ENCODE measurements at regions not wholly inside any gene's neighbourhood (a gene's known extent, or its start where the extent isn't known, plus 50 kb on each side); places are given as distances from the start of the nearest gene placed in this dataset.

DNA sequence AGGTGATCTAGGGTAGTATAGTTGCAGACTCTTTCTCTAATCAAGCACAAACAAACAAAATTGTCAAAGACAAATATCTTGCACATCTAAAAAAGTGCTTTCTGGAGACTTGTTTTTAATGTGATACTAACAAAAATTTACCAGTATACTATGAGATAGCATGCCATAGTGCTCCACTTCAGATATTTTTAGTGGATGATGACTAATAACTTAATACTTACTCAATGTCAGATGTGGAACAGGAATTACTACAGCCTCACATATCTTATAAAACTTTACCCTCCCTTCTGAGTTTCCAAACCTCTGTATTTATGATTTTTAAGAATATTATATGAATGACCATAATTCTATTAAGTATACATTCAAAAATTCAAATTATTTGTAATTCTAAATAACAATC is 1162.0 kb upstream of the SLC39A10 start:
- Histone ChIP-seq H3K27ac (ENCODE audit: low read length) (no peak overlapping the region), H3K9ac (ENCODE audit: low read length) (no peak overlapping the region), H3K4me2 (ENCODE audit: low read length) (no peak overlapping the region), H3K9me3 (ENCODE audit: insufficient read depth, low read length) (no peaks in the 10 kb centered on the region), H3K27me3 (ENCODE audit: low read depth, low read length) (no peaks in the 10 kb centered on the region), H3K4me3 (ENCODE audit: low read length) (no peak overlapping the region), H3K4me1 (ENCODE audit: low read length) (0 out of 2 replicates have a peak, but pooled peaks cover 3% of the 10 kb centered on the region), H3K79me2 (ENCODE audit: low read length) (no peaks in the 10 kb centered on the region), H4K20me1 (ENCODE audit: insufficient read depth, low read length) (no peaks in the 10 kb centered on the region), H2AFZ (ENCODE audit: low read depth, low read length) (no peak overlapping the region), H3K36me3 (replicated peaks; ENCODE audit: low read depth, low read length) (no peaks in the 10 kb centered on the region)
- TF ChIP-seq, protein P1, sequence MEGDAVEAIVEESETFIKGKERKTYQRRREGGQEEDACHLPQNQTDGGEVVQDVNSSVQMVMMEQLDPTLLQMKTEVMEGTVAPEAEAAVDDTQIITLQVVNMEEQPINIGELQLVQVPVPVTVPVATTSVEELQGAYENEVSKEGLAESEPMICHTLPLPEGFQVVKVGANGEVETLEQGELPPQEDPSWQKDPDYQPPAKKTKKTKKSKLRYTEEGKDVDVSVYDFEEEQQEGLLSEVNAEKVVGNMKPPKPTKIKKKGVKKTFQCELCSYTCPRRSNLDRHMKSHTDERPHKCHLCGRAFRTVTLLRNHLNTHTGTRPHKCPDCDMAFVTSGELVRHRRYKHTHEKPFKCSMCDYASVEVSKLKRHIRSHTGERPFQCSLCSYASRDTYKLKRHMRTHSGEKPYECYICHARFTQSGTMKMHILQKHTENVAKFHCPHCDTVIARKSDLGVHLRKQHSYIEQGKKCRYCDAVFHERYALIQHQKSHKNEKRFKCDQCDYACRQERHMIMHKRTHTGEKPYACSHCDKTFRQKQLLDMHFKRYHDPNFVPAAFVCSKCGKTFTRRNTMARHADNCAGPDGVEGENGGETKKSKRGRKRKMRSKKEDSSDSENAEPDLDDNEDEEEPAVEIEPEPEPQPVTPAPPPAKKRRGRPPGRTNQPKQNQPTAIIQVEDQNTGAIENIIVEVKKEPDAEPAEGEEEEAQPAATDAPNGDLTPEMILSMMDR (IDR thresholded peaks at IDR 0.05; ENCODE audit: low read depth, low read length), result no peak
- no peak for TF ChIP-seq EZH2phosphoT487 (IDR thresholded peaks at IDR 0.05; ENCODE audit: low read depth)

DNA sequence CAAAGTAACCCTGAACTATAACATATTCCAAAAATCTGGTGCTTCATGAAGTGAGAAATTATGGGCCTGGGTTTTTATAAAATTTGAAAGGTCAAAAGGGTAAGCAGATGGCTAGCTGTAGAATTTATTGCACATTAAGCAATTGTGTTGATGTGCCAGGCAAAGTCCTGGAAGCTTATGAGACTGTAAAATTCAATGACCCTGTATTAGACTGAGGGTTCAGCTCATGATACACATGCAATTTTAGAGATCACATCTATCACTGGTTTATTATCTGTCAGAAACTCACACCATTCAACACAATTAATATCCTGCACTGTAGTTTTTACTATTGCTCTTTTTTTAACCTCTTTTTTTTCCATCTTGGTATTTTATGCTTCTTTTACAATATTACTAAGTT is 1162.6 kb upstream of the SLC39A10 start:
- Histone ChIP-seq H3K27ac (ENCODE audit: low read length) (no peak overlapping the region), H4K20me1 (ENCODE audit: insufficient read depth, low read length) (no peaks in the 10 kb centered on the region), H3K9ac (ENCODE audit: low read length) (no peak overlapping the region), H3K4me3 (ENCODE audit: low read length) (no peak overlapping the region), H3K9me3 (ENCODE audit: insufficient read depth, low read length) (no peaks in the 10 kb centered on the region), H3K4me2 (ENCODE audit: low read length) (no peak overlapping the region), H3K27me3 (ENCODE audit: low read depth, low read length) (no peaks in the 10 kb centered on the region), H3K4me1 (ENCODE audit: low read length) (0 out of 2 replicates have a peak, but pooled peaks cover 3% of the 10 kb centered on the region), H3K36me3 (replicated peaks; ENCODE audit: low read depth, low read length) (no peaks in the 10 kb centered on the region), H3K79me2 (ENCODE audit: low read length) (no peaks in the 10 kb centered on the region), H2AFZ (ENCODE audit: low read depth, low read length) (no peak overlapping the region)
- no peak for TF ChIP-seq EZH2phosphoT487 (IDR thresholded peaks at IDR 0.05; ENCODE audit: low read depth)
- TF ChIP-seq, protein P1 (IDR thresholded peaks at IDR 0.05; ENCODE audit: low read depth, low read length), result no peak

DNA sequence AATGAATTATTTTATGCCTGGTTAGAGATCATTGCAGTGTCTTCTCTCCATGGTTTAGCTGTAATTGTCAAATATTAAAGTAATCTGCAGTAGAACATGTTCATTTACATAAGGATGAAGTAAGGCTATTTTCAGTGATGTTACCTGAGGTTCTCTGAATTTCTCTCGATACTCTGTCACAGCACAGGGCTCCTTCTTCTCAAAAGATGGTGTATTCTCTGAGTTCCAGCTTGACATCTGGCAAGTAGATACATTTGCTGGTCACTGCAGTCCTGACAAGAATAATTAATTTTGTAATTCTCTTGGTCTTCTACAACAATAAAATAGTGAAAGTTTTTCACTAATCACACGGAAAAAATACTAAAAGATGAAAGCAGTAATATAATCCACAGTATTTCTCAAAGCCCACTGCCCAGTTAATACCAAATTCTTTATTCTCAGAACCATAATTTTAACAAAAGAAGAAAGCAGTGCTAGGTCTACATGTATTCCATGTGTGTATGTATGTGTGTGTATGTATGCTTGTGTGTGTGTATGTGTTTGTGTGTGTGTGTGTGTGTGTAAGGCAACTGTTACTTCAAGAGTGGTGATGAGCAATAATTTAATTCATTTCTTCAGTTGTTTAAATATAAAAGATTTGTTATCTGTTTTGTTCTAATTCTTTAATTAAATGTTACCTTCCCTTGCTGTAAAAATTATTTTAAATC is 1165.5 kb upstream of the SLC39A10 start:
- Histone ChIP-seq H3K9ac (ENCODE audit: low read length) (no peak overlapping the region), H3K27ac (ENCODE audit: low read length) (no peak overlapping the region), H2AFZ (ENCODE audit: low read depth, low read length) (no peak overlapping the region), H4K20me1 (ENCODE audit: insufficient read depth, low read length) (no peaks in the 10 kb centered on the region), H3K4me1 (ENCODE audit: low read length) (0 out of 2 replicates have a peak, but pooled peaks cover 3% of the 10 kb centered on the region), H3K4me2 (ENCODE audit: low read length) (no peak overlapping the region), H3K4me3 (ENCODE audit: low read length) (no peak overlapping the region), H3K27me3 (ENCODE audit: low read depth, low read length) (no peaks in the 10 kb centered on the region), H3K36me3 (replicated peaks; ENCODE audit: low read depth, low read length) (no peaks in the 10 kb centered on the region), H3K79me2 (ENCODE audit: low read length) (no peaks in the 10 kb centered on the region), H3K9me3 (ENCODE audit: insufficient read depth, low read length) (no peaks in the 10 kb centered on the region)
- TF ChIP-seq, protein P1 (IDR thresholded peaks at IDR 0.05; ENCODE audit: low read depth, low read length), result no peak
- TF ChIP-seq EZH2phosphoT487 (IDR thresholded peaks at IDR 0.05; ENCODE audit: low read depth), result no peak

DNA sequence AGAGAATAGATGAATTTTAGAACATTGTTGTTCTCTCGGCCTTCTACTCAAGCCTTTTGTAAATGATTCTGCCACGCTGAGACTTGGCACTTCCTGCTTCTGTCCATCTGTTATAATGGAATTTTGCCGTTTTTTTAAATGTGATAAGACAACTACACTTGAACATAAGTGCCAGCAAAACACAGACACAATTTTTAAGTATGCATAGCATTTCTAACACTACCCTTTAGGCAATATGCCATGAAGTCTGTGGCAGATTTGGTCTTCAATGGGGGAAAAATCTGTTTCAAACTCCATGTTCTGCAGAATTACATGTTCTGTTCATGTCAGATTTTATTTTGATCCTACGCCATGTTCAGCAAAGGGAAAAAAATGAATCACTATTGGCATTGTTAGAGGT is 1170.7 kb upstream of the SLC39A10 start:
- TF ChIP-seq EZH2phosphoT487 (IDR thresholded peaks at IDR 0.05; ENCODE audit: low read depth), result no peak
- TF ChIP-seq, protein P1 (IDR thresholded peaks at IDR 0.05; ENCODE audit: low read depth, low read length), result no peak
- no peak overlapping the region for H2AFZ ChIP-seq (ENCODE audit: low read depth, low read length)

More for the DNA sequence above, 1170.7 kb upstream of the SLC39A10 start:
- Histone ChIP-seq H3K9me3 (ENCODE audit: insufficient read depth, low read length) (no peaks in the 10 kb centered on the region), H3K9ac (ENCODE audit: low read length) (no peak overlapping the region), H3K36me3 (replicated peaks; ENCODE audit: low read depth, low read length) (no peaks in the 10 kb centered on the region), H3K27ac (ENCODE audit: low read length) (no peak overlapping the region), H3K4me3 (ENCODE audit: low read length) (no peak overlapping the region), H3K4me1 (ENCODE audit: low read length) (no peaks in the 10 kb centered on the region), H3K4me2 (ENCODE audit: low read length) (no peak overlapping the region), H4K20me1 (ENCODE audit: insufficient read depth, low read length) (no peaks in the 10 kb centered on the region), H3K27me3 (ENCODE audit: low read depth, low read length) (no peaks in the 10 kb centered on the region), H3K79me2 (ENCODE audit: low read length) (no peaks in the 10 kb centered on the region)
